ENCODE measurements at regions not wholly inside any gene's neighbourhood (a gene's known extent, or its start where the extent isn't known, plus 50 kb on each side); places are given as distances from the start of the nearest gene placed in this dataset.

- H3K4me1 Mint-ChIP-seq (ENCODE audit: low read depth) = no peaks in the 10 kb centered on the region
- H3K27ac Mint-ChIP-seq = no peak overlapping the region
- no peaks in the 10 kb centered on the region for H3K36me3 Mint-ChIP-seq (ENCODE audit: low read depth)
- no peaks in the 10 kb centered on the region for H3K27me3 Mint-ChIP-seq (ENCODE audit: low read depth)
- ATAC-seq (no peak), DNase-seq (no peak)
- H3K9me3 Mint-ChIP-seq (ENCODE audit: insufficient read depth) = no peaks in the 10 kb centered on the region
- CTCF ChIA-PET = no interaction called here
- POLR2A ChIA-PET = no interaction called here
- no peak overlapping the region for H3K4me3 Mint-ChIP-seq
These were observed 60.7 kb upstream of the NXT1 start for GRCh38 chr20:23289724-23290395.

GRCh38 chr20:23289249-23289648 is 61.3 kb upstream of the NXT1 start:
- Mint-ChIP-seq H3K36me3 (ENCODE audit: low read depth) (no peaks in the 10 kb centered on the region), H3K9me3 (ENCODE audit: insufficient read depth) (no peaks in the 10 kb centered on the region), H3K27me3 (ENCODE audit: low read depth) (no peaks in the 10 kb centered on the region), H3K4me1 (ENCODE audit: low read depth) (no peaks in the 10 kb centered on the region), H3K4me3 (no peak overlapping the region), H3K27ac (no peak overlapping the region)
- ChIA-PET CTCF (no interaction called here), POLR2A (no interaction called here)
- no peak for ATAC-seq
- no peak for DNase-seq

GRCh38 chr20:23287354-23288190 is 63.0 kb upstream of the NXT1 start:
- Mint-ChIP-seq H3K27me3 (ENCODE audit: low read depth) (no peaks in the 10 kb centered on the region), H3K4me3 (no peak overlapping the region), H3K36me3 (ENCODE audit: low read depth) (no peaks in the 10 kb centered on the region), H3K9me3 (ENCODE audit: insufficient read depth) (no peaks in the 10 kb centered on the region), H3K27ac (no peak overlapping the region), H3K4me1 (ENCODE audit: low read depth) (peaks cover 2% of the 10 kb centered on the region)
- DNase-seq (no peak), ATAC-seq (no peak)
- CTCF ChIA-PET = no interaction called here
- POLR2A ChIA-PET = no interaction called here

GRCh38 chr20:23286346-23286745 is 64.2 kb upstream of the NXT1 start:
- Mint-ChIP-seq H3K27ac (no peak overlapping the region), H3K4me1 (ENCODE audit: low read depth) (peaks cover 2% of the 10 kb centered on the region), H3K36me3 (ENCODE audit: low read depth) (no peaks in the 10 kb centered on the region), H3K9me3 (ENCODE audit: insufficient read depth) (no peaks in the 10 kb centered on the region), H3K27me3 (ENCODE audit: low read depth) (peaks cover 4% of the 10 kb centered on the region), H3K4me3 (no peak overlapping the region)
- CTCF ChIA-PET = no interaction called here
- no peak for DNase-seq
- POLR2A ChIA-PET = no interaction called here
- ATAC-seq = no peak

- POLR2A ChIA-PET = interaction anchor here (0.6 kb wide), 1 partner anchor 1073 kb away, joined by 3 read pairs; no protein-coding TSS in a partner anchor
- no peak overlapping the region for H3K27ac Mint-ChIP-seq
- peaks cover 2% of the 10 kb centered on the region for H3K4me1 Mint-ChIP-seq (ENCODE audit: low read depth)
- DNase-seq (no peak), ATAC-seq (no peak)
- H3K36me3 Mint-ChIP-seq (ENCODE audit: low read depth) = no peaks in the 10 kb centered on the region
- CTCF ChIA-PET = no interaction called here
- no peaks in the 10 kb centered on the region for H3K9me3 Mint-ChIP-seq (ENCODE audit: insufficient read depth)
- H3K27me3 Mint-ChIP-seq (ENCODE audit: low read depth) = peaks cover 4% of the 10 kb centered on the region
- H3K4me3 Mint-ChIP-seq = no peak overlapping the region
These were observed 65.1 kb upstream of the NXT1 start for GRCh38 chr20:23285536-23285935.

- H3K27ac Mint-ChIP-seq = no peak overlapping the region
- CTCF ChIA-PET = no interaction called here
- no peak overlapping the region for H3K4me3 Mint-ChIP-seq
- no peaks in the 10 kb centered on the region for H3K9me3 Mint-ChIP-seq (ENCODE audit: insufficient read depth)
- POLR2A ChIA-PET = no interaction called here
- peaks cover 2% of the 10 kb centered on the region for H3K4me1 Mint-ChIP-seq (ENCODE audit: low read depth)
- no peak for DNase-seq
- no peaks in the 10 kb centered on the region for H3K36me3 Mint-ChIP-seq (ENCODE audit: low read depth)
- no peak for ATAC-seq
- peaks cover 4% of the 10 kb centered on the region for H3K27me3 Mint-ChIP-seq (ENCODE audit: low read depth)
These were observed 66.6 kb upstream of the NXT1 start for GRCh38 chr20:23284009-23284408.

- Mint-ChIP-seq H3K27me3 (ENCODE audit: low read depth) (peaks cover 5% of the 10 kb centered on the region), H3K27ac (no peak overlapping the region), H3K4me1 (ENCODE audit: low read depth) (peaks cover 2% of the 10 kb centered on the region), H3K9me3 (ENCODE audit: insufficient read depth) (no peaks in the 10 kb centered on the region), H3K36me3 (ENCODE audit: low read depth) (no peaks in the 10 kb centered on the region), H3K4me3 (no peak overlapping the region)
- no peak for ATAC-seq
- ChIA-PET CTCF (no interaction called here), POLR2A (no interaction called here)
- no peak for DNase-seq
These were observed 67.3 kb upstream of the NXT1 start for GRCh38 chr20:23283096-23283850.

- Mint-ChIP-seq H3K9me3 (ENCODE audit: insufficient read depth) (no peaks in the 10 kb centered on the region), H3K27ac (no peak overlapping the region), H3K27me3 (ENCODE audit: low read depth) (peaks cover 6% of the 10 kb centered on the region), H3K4me1 (ENCODE audit: low read depth) (peaks cover 2% of the 10 kb centered on the region), H3K4me3 (no peak overlapping the region), H3K36me3 (ENCODE audit: low read depth) (no peaks in the 10 kb centered on the region)
- POLR2A ChIA-PET = no interaction called here
- no peak for ATAC-seq
- CTCF ChIA-PET = no interaction called here
- DNase-seq = no peak
These were observed 68.0 kb upstream of the NXT1 start for GRCh38 chr20:23282546-23282945.

- H3K9me3 Mint-ChIP-seq (ENCODE audit: insufficient read depth) = no peaks in the 10 kb centered on the region
- no peak overlapping the region for H3K4me3 Mint-ChIP-seq
- no peak for ATAC-seq
- H3K27ac Mint-ChIP-seq = no peak overlapping the region
- H3K27me3 Mint-ChIP-seq (ENCODE audit: low read depth) = peaks cover 8% of the 10 kb centered on the region
- H3K4me1 Mint-ChIP-seq (ENCODE audit: low read depth) = peaks cover 2% of the 10 kb centered on the region
- CTCF ChIA-PET = interaction anchor here (0.6 kb wide), 1 partner anchor 221 kb away, joined by 3 read pairs; no protein-coding TSS in a partner anchor
- no peak for DNase-seq
- no peaks in the 10 kb centered on the region for H3K36me3 Mint-ChIP-seq (ENCODE audit: low read depth)
- POLR2A ChIA-PET = no interaction called here
These were observed 68.5 kb upstream of the NXT1 start for GRCh38 chr20:23282111-23282510.

- DNase-seq (no peak), ATAC-seq (no peak)
- Mint-ChIP-seq H3K4me3 (no peak overlapping the region), H3K4me1 (ENCODE audit: low read depth) (peaks cover 2% of the 10 kb centered on the region), H3K36me3 (ENCODE audit: low read depth) (no peaks in the 10 kb centered on the region), H3K27me3 (ENCODE audit: low read depth) (peaks cover 12% of the 10 kb centered on the region), H3K9me3 (ENCODE audit: insufficient read depth) (no peaks in the 10 kb centered on the region), H3K27ac (no peak overlapping the region)
- ChIA-PET POLR2A (no interaction called here), CTCF (no interaction called here)
These were observed 70.8 kb upstream of the NXT1 start for GRCh38 chr20:23279836-23280235.

- ChIA-PET CTCF (no interaction called here), POLR2A (no interaction called here)
- DNase-seq (no peak), ATAC-seq (no peak)
- H3K27ac Mint-ChIP-seq = no peak overlapping the region
- no peak overlapping the region for H3K4me3 Mint-ChIP-seq
- H3K36me3 Mint-ChIP-seq (ENCODE audit: low read depth) = no peaks in the 10 kb centered on the region
- no peaks in the 10 kb centered on the region for H3K9me3 Mint-ChIP-seq (ENCODE audit: insufficient read depth)
- peaks cover 2% of the 10 kb centered on the region for H3K4me1 Mint-ChIP-seq (ENCODE audit: low read depth)
- H3K27me3 Mint-ChIP-seq (ENCODE audit: low read depth) = peaks cover 12% of the 10 kb centered on the region
These were observed 72.4 kb upstream of the NXT1 start for GRCh38 chr20:23278172-23278571.

- no peak for DNase-seq
These were observed 73.3 kb upstream of the NXT1 start for GRCh38 chr20:23277316-23277715.

More at GRCh38 chr20:23277316-23277715, 73.3 kb upstream of the NXT1 start:
- ATAC-seq = no peak
- CTCF ChIA-PET = no interaction called here
- H3K27ac Mint-ChIP-seq = no peak overlapping the region
- H3K9me3 Mint-ChIP-seq (ENCODE audit: insufficient read depth) = no peaks in the 10 kb centered on the region
- no peaks in the 10 kb centered on the region for H3K36me3 Mint-ChIP-seq (ENCODE audit: low read depth)
- POLR2A ChIA-PET = no interaction called here
- peaks cover 12% of the 10 kb centered on the region for H3K27me3 Mint-ChIP-seq (ENCODE audit: low read depth)
- no peak overlapping the region for H3K4me3 Mint-ChIP-seq
- H3K4me1 Mint-ChIP-seq (ENCODE audit: low read depth) = no peaks in the 10 kb centered on the region

All from activated CD8-positive, alpha-beta T cell treated with anti-CD3 and anti-CD28 coated beads, Interleukin-2, amount 10 ng/mL, durations not matched to agents 7 days and 5 days (primary cell).